Astrocyte of the spinal cord (primary cell): ENCODE measurements at regions not wholly inside any gene's neighbourhood (a gene's known extent, or its start where the extent isn't known, plus 50 kb on each side); places are given as distances from the start of the nearest gene placed in this dataset.

Experiments used
- DNase-seq: peaks from one replicate; pipeline ENCODE4 v3.0.0; 2011; ENCODE audit warnings: low read depth, low spot score
- H3K4me3 ChIP-seq: 2 replicates; pipeline ENCODE4 v1.5.1; 2011; ENCODE audit warnings: low read depth, mild to moderate bottlenecking, low read length, moderate library complexity
- CTCF ChIP-seq: IDR thresholded peaks from 2 replicates; pipeline ENCODE4 v1.5.1; 2012; ENCODE audit warnings: low read depth, mild to moderate bottlenecking, low read length, inconsistent platforms
- in situ Hi-C: cut with HindIII; loops from 2 replicates; pipeline ENCODE4 v1.10.0; 2017; ENCODE audit warnings: low sequenced_read_pairs

GRCh38 chr6:40893021-40893420 is 146.0 kb downstream of the UNC5CL start:
- TF ChIP-seq CTCF, result no peak
- in situ Hi-C loops, result no loop called here
- no peak overlapping the region for H3K4me3 ChIP-seq
- DNase-seq, result no peak

DNA sequence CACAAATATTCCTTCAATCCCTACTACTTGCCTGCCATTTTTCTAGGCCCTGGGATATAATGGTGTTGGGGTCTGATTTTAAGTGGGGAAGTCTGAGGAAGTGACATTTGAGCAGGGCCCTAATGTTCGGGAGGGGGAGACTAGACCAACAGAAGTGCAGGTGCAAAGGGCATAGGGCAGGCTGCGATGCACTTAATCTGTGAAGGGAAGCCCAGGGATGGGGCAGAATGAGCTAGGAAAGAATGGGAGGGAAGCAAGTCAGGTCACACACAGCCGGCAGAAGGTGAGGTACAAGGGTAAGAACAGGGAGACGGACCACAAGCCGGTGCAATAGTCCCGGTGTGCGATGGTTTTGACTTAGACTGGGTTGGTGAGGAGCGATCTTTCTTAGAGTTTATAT is 146.8 kb downstream of the UNC5CL start:
- TF ChIP-seq CTCF, result no peak
- no peak for DNase-seq
- in situ Hi-C loops, result no loop called here
- H3K4me3 ChIP-seq, result no peak overlapping the region

- no peak for DNase-seq
- no peak for TF ChIP-seq CTCF
- in situ Hi-C loops, result no loop called here
- H3K4me3 ChIP-seq, result no peak overlapping the region
These were observed 147.3 kb downstream of the UNC5CL start for GRCh38 chr6:40891686-40892085.

DNA sequence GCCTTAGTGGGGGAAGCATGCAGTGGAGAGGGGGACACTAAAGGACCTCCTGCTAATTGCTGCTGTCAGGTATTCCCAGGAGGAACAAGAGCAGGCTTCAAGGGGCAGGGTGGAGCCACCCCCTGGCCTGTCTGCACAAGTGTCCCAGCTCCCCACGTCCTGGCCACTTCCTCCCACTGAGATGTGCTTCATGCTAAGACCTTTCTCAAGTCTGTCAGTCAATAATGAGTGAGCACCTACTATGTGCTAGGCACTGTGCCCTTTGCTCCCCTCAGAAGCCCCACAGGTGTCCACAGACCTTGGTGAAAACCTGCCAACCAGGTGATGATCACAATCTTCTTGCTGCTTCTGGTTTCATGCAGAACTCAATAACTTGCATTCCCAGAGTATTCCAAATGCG is 147.9 kb downstream of the UNC5CL start:
- DNase-seq, result no peak
- in situ Hi-C loops, result no loop called here
- H3K4me3 ChIP-seq, result no peak overlapping the region
- no peak for TF ChIP-seq CTCF

GRCh38 chr6:40889137-40889832 is 149.7 kb downstream of the UNC5CL start:
- no peak for TF ChIP-seq CTCF
- in situ Hi-C loops, result no loop called here
- no peak for DNase-seq
- no peak overlapping the region for H3K4me3 ChIP-seq

DNA sequence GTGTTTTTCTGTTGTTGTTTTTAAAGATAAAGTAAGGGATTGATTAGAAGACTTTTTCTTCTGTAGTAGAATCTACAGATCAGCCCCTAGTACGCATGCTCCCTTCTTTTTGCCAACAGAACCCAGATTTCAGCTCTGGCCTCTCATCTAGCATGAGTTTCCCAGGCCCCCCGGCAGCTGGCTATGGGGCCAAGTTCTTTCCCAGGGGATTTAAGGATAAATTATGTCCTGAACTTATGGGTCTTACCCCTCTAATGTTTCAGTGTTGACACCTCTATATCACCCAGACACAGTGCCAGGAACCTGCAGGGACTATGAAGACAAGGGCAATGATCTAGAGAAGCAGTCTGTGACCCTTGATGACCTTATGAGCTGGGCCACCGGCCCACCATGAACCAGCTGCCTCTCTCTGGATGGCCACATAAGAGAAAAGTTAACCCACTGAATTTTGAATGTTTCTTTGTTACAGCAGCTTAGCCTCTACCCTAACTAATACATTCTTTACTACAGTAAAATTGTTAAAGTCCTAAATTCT is 150.5 kb downstream of the UNC5CL start:
- DNase-seq, result no peak
- no peak overlapping the region for H3K4me3 ChIP-seq
- in situ Hi-C loops, result no loop called here
- no peak for TF ChIP-seq CTCF
